H9 (cell line): ENCODE measurements at regions not wholly inside any gene's neighbourhood (a gene's known extent, or its start where the extent isn't known, plus 50 kb on each side); places are given as distances from the start of the nearest gene placed in this dataset.

Experiments used
- DNase-seq: peaks from one replicate; pipeline ENCODE4 v3.0.0-alpha.2; 2017
- H2AFZ ChIP-seq: one replicate; pipeline ENCODE4 v1.6.1; 2013; ENCODE audit warnings: mild to moderate bottlenecking, low read length, control low read depth, moderate library complexity
- H2AK5ac ChIP-seq: 2 replicates; pipeline ENCODE4 v1.6.1; 2013; ENCODE audit warnings: low read length, control low read depth, mixed read lengths; ENCODE audit not compliant: insufficient read length
- H2BK120ac ChIP-seq: one replicate; pipeline ENCODE4 v1.6.1; 2013; ENCODE audit warnings: low read depth, mild to moderate bottlenecking, low read length, control low read depth, inconsistent platforms; ENCODE audit not compliant: poor library complexity, severe bottlenecking
- H2BK12ac ChIP-seq: 2 replicates; pipeline ENCODE4 v1.6.1; 2013; ENCODE audit warnings: low read length, control low read depth, mixed read lengths, low read depth; ENCODE audit not compliant: insufficient read length
- H2BK15ac ChIP-seq: 2 replicates; pipeline ENCODE4 v1.6.1; 2013; ENCODE audit warnings: low read depth, low read length, control low read depth
- H2BK20ac ChIP-seq: one replicate; pipeline ENCODE4 v1.6.1; 2013; ENCODE audit warnings: low read depth, mild to moderate bottlenecking, low read length, control low read depth, inconsistent platforms; ENCODE audit not compliant: poor library complexity, severe bottlenecking
- H2BK5ac ChIP-seq: 2 replicates; pipeline ENCODE4 v1.6.1; 2013; ENCODE audit warnings: low read length, control low read depth, mixed read lengths; ENCODE audit not compliant: insufficient read length
- H3K14ac ChIP-seq: 2 replicates; pipeline ENCODE4 v1.6.1; 2013; ENCODE audit warnings: low read length, control low read depth; ENCODE audit not compliant: insufficient read depth
- H3K18ac ChIP-seq: 2 replicates; pipeline ENCODE4 v1.6.1; 2013; ENCODE audit warnings: low read depth, mild to moderate bottlenecking, mixed read lengths, low read length, control low read depth; ENCODE audit not compliant: insufficient read length
- H3K23ac ChIP-seq: 2 replicates; pipeline ENCODE4 v1.6.1; 2013; ENCODE audit warnings: low read length, control low read depth, mixed read lengths, low read depth; ENCODE audit not compliant: insufficient read length
- H3K23me2 ChIP-seq: 2 replicates; pipeline ENCODE4 v1.6.1; 2013; ENCODE audit warnings: low read depth, mild to moderate bottlenecking, mixed read lengths, low read length, control low read depth; ENCODE audit not compliant: insufficient read length, poor library complexity, severe bottlenecking
- H3K27ac ChIP-seq: 2 replicates; pipeline ENCODE4 v1.5.1; 2013; ENCODE audit warnings: low read length, control low read depth, mixed read lengths, low read depth; ENCODE audit not compliant: insufficient read length
- H3K27me3 ChIP-seq: 2 replicates; pipeline ENCODE4 v1.6.1; 2013; ENCODE audit warnings: low read length, control low read depth, inconsistent platforms; ENCODE audit not compliant: insufficient read depth
- H3K4ac ChIP-seq: 2 replicates; pipeline ENCODE4 v1.6.1; 2013; ENCODE audit warnings: low read depth, mild to moderate bottlenecking, control low read depth, inconsistent platforms, low read length, moderate library complexity
- H3K4me1 ChIP-seq: 2 replicates; pipeline ENCODE4 v1.6.1; 2013; ENCODE audit warnings: low read length, control low read depth, inconsistent platforms; ENCODE audit not compliant: insufficient read depth
- H3K4me2 ChIP-seq: 2 replicates; pipeline ENCODE4 v1.6.1; 2013; ENCODE audit warnings: low read length, control low read depth, mixed read lengths; ENCODE audit not compliant: insufficient read length, insufficient read depth
- H3K56ac ChIP-seq: 2 replicates; pipeline ENCODE4 v1.6.1; 2013; ENCODE audit warnings: low read depth, mild to moderate bottlenecking, mixed read lengths, low read length, control low read depth; ENCODE audit not compliant: insufficient read length
- H3K79me1 ChIP-seq: 2 replicates; pipeline ENCODE4 v1.6.1; 2013; ENCODE audit warnings: low read depth, mild to moderate bottlenecking, moderate library complexity, low read length, control low read depth, inconsistent platforms; ENCODE audit not compliant: insufficient read depth, poor library complexity, severe bottlenecking
- H3K79me2 ChIP-seq: 2 replicates; pipeline ENCODE4 v1.6.1; 2013; ENCODE audit warnings: low read length, control low read depth, inconsistent platforms; ENCODE audit not compliant: insufficient read depth
- H3K9ac ChIP-seq: 2 replicates; pipeline ENCODE4 v1.6.1; 2013; ENCODE audit warnings: low read length, control low read depth, mixed read lengths; ENCODE audit not compliant: insufficient read length; ENCODE audit errors: extremely low read depth
- H3K9me3 ChIP-seq: one replicate; pipeline ENCODE4 v1.6.1; 2013; ENCODE audit warnings: low read depth, low read length, inconsistent platforms; ENCODE audit not compliant: control insufficient read depth
- H3T11ph ChIP-seq: one replicate; pipeline ENCODE4 v1.6.1; 2013; ENCODE audit warnings: mild to moderate bottlenecking, low read length, control low read depth, inconsistent platforms
- H4K20me1 ChIP-seq: one replicate; pipeline ENCODE4 v1.6.1; 2013; ENCODE audit not compliant: control insufficient read depth, insufficient read length, insufficient read depth
- H4K5ac ChIP-seq: 2 replicates; pipeline ENCODE4 v1.6.1; 2013; ENCODE audit warnings: low read depth, mild to moderate bottlenecking, mixed read lengths, low read length, control low read depth; ENCODE audit not compliant: insufficient read length
- H4K8ac ChIP-seq: replicated peaks from 2 replicates; pipeline ENCODE4 v1.6.1; 2013; ENCODE audit warnings: low read length, control low read depth, mixed read lengths, low read depth; ENCODE audit not compliant: insufficient read length
- H4K91ac ChIP-seq: 2 replicates; pipeline ENCODE4 v1.6.1; 2013; ENCODE audit warnings: low read depth, mild to moderate bottlenecking, moderate library complexity, mixed read lengths, low read length, control low read depth; ENCODE audit not compliant: insufficient read length
- H3K27ac Mint-ChIP-seq, 3 experiments: 2 replicates in 2 of 3; 3 replicates in 1 of 3; pipeline ENCODE4 v1.8.0; 2020 to 2021; ENCODE audit warnings: mixed read lengths in 3 of 3, mild to moderate bottlenecking in 1 of 3, moderate library complexity in 1 of 3
- H3K27me3 Mint-ChIP-seq: 2 replicates; pipeline ENCODE4 v1.8.0; 2021; ENCODE audit warnings: low read depth, mild to moderate bottlenecking, moderate library complexity, mixed read lengths
- H3K36me3 Mint-ChIP-seq, 3 experiments: 2 replicates in 2 of 3; 3 replicates in 1 of 3; pipeline ENCODE4 v1.8.0; 2020 to 2021; ENCODE audit warnings: low read depth in 3 of 3, mixed read lengths in 3 of 3; ENCODE audit not compliant: insufficient read depth in 1 of 3
- H3K4me1 Mint-ChIP-seq, 2 experiments: 2 replicates each; pipeline ENCODE4 v1.8.0; 2020; ENCODE audit warnings: mixed read lengths in 2 of 2
- H3K4me3 Mint-ChIP-seq, 2 experiments: 2 replicates in 1 of 2; 3 replicates in 1 of 2; pipeline ENCODE4 v1.8.0; 2020 to 2021; ENCODE audit warnings: mild to moderate bottlenecking in 2 of 2, mixed read lengths in 2 of 2, moderate library complexity in 1 of 2
- H3K9me3 Mint-ChIP-seq, 2 experiments: 2 replicates in 1 of 2; 3 replicates in 1 of 2; pipeline ENCODE4 v1.8.0; 2020; ENCODE audit warnings: mild to moderate bottlenecking in 2 of 2, mixed read lengths in 2 of 2, moderate library complexity in 1 of 2
- WGBS: extraction: QIAGEN DNeasy Blood & Tissue Kit; methylation state at CpG from one replicate; pipeline ENCODE4 v1.1.7; 2013; ENCODE audit warnings: missing lambda C conversion rate, low lambda C conversion rate, mixed read lengths; ENCODE audit not compliant: insufficient read length; ENCODE audit errors: extremely low coverage; 5-methylcytosine and 5-hydroxymethylcytosine counted together
- TF ChIP-seq, protein P1 (sequence below): fragments of 200-600 bp; sonication (generic); conservative IDR thresholded peaks from 3 replicates; pipeline ENCODE4 v1.8.0; 2021; ENCODE audit warnings: antibody characterized with exemption, mild to moderate bottlenecking

DNA sequence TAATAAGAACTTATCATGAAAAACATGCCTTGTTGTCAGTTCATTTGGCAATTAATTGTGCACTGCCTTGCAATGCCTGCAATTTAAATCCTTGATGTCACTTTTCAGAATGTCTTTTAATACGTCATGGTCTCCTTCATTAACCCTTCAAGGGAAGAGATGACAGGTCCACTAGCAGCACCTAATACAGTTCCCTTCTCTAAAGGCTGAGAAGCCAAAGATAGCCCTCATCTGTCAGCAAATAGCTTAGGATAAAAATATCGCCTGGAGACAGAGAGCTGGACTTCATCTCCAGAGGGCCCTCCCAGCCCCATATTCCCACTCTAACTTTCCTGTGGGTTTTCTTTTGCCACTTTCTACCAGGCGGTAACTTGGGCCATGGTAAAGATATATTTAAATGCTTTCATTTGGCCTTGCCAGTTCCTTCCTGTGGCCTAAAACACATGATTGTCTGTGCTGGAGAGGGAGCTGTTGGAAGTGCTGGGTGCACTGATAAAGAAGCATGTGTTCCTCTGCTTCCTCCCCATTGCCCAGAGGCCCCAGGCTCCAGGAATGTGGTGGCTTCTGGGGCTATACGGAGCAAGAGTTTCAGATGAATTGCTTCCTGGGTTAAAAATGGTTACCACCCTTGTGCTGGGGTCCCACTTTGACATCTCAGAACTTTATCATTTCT, 76.3 kb upstream of the UMPS start:
- no peak overlapping the region for H3K4me3 Mint-ChIP-seq
- Histone ChIP-seq H3K4me1 (no peaks in the 10 kb centered on the region), H2BK120ac (no peak overlapping the region), H3K79me2 (no peaks in the 10 kb centered on the region), H2AK5ac (no peak overlapping the region), H3K14ac (no peak overlapping the region), H3K79me1 (no peaks in the 10 kb centered on the region), H2BK5ac (no peak overlapping the region), H4K8ac (no peak overlapping the region), H4K20me1 (no peaks in the 10 kb centered on the region), H3K23me2 (no peaks in the 10 kb centered on the region), H3T11ph (no peak overlapping the region), H2BK15ac (no peak overlapping the region), H4K5ac (no peak overlapping the region), H3K4ac (no peak overlapping the region), H3K9ac (no peak overlapping the region), H2AFZ (no peak overlapping the region), H3K4me2 (no peak overlapping the region), H2BK12ac (no peak overlapping the region), H3K27me3 (no peaks in the 10 kb centered on the region), H2BK20ac (no peak overlapping the region), H3K27ac (no peak overlapping the region), H3K56ac (no peak overlapping the region), H4K91ac (no peak overlapping the region), H3K9me3 (no peaks in the 10 kb centered on the region), H3K18ac (no peak overlapping the region), H3K23ac (no peak overlapping the region)
- peaks cover 8 to 12% of the 10 kb centered on the region in 2 experiments; a peak in 3 of 4 replicates for H3K4me1 Mint-ChIP-seq
- peaks cover 0 to 3% (median 0%) of the 10 kb centered on the region in 3 experiments; a peak in 1 of 7 replicates for H3K36me3 Mint-ChIP-seq
- TF ChIP-seq, protein P1, sequence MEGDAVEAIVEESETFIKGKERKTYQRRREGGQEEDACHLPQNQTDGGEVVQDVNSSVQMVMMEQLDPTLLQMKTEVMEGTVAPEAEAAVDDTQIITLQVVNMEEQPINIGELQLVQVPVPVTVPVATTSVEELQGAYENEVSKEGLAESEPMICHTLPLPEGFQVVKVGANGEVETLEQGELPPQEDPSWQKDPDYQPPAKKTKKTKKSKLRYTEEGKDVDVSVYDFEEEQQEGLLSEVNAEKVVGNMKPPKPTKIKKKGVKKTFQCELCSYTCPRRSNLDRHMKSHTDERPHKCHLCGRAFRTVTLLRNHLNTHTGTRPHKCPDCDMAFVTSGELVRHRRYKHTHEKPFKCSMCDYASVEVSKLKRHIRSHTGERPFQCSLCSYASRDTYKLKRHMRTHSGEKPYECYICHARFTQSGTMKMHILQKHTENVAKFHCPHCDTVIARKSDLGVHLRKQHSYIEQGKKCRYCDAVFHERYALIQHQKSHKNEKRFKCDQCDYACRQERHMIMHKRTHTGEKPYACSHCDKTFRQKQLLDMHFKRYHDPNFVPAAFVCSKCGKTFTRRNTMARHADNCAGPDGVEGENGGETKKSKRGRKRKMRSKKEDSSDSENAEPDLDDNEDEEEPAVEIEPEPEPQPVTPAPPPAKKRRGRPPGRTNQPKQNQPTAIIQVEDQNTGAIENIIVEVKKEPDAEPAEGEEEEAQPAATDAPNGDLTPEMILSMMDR = no peak
- no peak for DNase-seq
- no peak overlapping the region for H3K27ac Mint-ChIP-seq
- H3K9me3 Mint-ChIP-seq = no peaks in the 10 kb centered on the region
- no CpG with 5 or more reads among the region's 4 CpGs for WGBS
- H3K27me3 Mint-ChIP-seq = no peaks in the 10 kb centered on the region
